HCEC 1CT (cell line): ENCODE measurements at regions not wholly inside any gene's neighbourhood (a gene's known extent, or its start where the extent isn't known, plus 50 kb on each side); places are given as distances from the start of the nearest gene placed in this dataset.
"Not testable (repeated sequence)": the region's sequence is repeated elsewhere in the genome, so short reads cannot be mapped to it uniquely, and the experiment has no call there.

Experiments used
- DNase-seq: peaks from one replicate; pipeline ENCODE4 v3.0.0-alpha.2; 2017

DNA sequence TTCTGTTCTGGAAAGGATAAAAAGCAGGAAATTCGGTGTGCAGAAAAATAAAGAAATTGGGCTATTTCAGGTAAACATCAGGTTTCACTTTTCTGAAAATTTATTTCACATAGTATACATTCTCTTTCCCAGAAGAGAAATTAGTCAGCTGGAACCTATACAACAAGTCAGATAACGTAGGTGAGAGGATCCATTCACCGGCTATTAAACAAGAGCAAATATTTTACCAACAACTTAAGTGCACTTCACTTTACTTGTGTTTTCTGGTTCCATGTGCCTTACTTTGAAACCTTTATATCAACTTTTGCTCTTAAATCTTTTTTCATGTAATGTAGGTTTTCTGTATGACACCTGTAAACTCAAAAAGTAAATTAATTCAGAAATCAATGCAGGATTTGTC lies 839.7 kb downstream of the CDH11 start:
- DNase-seq: no peak

DNA sequence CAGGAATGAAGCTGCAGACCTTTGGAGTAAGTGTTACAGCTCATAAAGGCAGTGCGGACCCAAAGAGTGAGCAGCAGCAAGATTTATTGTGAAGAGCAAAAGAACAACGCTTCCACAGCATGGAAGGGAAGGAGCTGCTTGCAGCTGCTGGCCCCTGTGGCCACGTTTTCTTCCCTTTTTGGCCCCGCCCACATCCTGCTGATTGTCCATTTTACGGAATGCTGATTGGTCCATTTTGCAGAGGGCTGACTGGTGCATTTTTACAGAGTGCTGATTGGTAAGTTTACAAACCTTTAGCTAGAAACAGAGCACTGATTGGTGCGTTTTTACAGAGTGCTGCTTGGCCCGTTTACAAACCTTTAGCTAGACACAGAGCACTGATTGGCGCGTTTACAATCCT lies 841.5 kb downstream of the CDH11 start:
- no peak for DNase-seq

DNA sequence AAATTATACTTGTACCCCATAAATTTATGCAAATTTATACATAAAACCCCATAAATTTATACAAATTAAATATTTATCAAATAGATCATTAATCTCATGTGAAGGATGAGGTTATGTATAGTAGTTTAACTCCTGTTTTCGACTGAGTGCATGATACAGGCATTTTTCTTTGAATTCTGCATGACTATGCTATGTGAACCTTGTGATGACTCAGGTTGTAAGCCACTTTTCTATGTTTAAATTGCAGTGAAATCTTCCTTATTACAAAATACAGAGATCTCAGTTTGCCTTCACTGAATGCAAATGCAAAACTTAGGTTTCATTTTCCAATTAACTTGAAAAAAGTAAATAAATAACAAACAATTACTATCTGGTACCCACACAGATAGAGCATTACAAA lies 843.7 kb downstream of the CDH11 start:
- DNase-seq: peak; percentile 7

DNA sequence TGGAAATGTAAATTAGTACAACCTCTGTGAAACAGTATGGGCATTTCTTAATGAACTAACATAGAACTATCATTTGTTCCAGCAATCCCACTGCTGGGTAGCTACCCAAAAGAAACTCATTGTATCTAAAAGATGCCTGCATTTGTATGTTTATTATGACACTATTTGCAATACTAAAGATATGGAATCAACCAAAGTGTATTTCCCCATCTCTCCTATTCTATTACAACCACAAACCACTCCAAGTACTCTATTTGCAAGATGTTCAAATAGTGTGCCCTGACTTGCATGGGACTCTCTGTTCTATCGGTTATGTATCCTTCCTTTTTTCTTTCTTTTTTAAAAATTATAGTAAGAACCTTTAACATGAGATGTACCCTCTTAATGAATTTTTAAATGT lies 845.2 kb downstream of the CDH11 start:
- DNase-seq: no peak

DNA sequence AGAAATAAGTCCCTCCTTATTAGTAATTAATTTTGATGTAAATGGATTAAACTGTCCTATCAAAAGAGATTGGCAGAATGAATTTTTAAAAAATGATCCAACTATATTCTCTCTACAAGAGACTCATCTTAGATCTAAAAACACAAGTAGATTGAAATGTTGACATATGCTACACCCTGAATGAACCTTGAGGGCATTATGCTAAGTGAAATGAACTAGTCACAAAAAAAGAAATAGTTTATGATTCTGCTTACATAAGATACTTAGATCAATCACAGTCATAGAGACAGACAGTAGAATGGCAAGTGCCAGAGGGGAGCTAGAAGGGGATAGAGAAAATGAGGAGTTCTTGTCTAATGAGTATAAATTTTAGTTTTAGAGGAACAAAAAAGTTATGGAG lies 849.8 kb downstream of the CDH11 start:
- no peak for DNase-seq

DNA sequence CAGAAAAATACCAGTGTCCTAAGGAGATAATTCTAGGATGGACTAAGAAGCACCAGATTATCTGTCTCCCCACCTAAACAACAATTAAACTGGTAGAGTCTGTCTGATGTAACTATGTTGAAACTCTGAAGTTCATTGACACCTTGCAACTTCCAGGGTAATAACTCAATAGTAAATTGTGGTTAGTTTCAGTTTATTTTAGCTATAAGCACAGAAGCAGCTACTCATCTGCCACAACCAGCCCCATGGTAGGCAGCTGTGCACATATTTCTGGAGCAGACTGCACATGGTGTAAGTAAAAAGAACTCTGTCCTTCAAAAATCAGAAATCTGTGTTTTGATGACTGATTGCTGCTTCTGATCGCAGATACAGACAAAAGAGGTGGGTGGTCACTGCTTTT lies 852.1 kb downstream of the CDH11 start:
- DNase-seq: no peak

DNA sequence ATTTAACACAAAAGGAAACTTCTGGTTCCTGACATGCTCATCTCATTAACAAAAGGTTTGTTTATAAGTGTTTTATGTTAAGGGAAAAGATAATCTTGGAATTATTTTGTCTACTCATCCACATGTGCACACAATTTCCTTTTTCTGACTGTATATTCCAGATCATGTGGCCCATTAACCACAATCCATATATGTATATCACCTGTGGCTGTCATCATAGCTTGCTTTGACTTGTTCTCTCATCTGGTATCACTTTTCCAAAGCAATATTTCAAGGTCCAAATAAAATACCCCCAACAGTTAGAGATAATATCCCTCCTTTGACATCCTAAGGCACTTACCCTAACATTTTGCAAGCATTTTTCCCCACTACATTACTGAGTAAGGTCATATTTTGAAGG lies 856.1 kb downstream of the CDH11 start:
- no peak for DNase-seq

DNA sequence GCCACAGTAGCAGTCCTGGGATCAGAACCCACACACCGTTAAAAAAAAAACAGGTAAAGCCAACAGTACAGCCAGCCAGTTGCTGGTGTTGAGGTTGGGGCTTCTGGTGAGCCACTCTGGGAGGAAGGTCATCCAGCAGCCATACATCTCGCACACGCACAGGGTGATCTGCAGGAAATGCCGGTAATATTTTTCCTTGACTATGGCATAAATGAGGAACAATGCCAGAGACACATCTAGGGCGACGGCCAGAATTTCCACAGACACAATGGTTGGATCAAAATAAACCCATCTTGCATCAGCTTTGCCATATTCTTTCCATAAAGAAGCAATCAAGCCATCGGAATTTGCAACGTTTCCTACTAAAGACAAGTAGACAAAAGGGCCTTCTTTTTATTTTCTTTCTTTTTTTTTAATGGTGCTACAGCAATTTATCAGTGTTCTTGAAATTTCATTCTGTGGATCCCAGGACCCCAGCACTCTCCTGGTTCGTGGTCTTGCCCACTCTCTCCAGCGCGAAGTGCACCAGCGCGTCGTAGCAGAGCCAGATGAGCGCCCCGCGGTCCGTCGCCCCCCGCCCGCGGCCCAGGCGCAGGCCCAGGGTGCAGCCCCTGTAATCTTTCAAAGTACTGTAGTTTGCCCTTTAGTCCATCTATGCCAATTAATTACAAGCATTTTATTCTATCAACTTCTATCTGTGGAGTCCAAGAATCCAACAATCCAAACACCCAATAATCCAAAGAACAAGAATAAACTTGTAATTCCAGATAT lies 861.0 kb downstream of the CDH11 start:
- DNase-seq: not testable (repeated sequence)

DNA sequence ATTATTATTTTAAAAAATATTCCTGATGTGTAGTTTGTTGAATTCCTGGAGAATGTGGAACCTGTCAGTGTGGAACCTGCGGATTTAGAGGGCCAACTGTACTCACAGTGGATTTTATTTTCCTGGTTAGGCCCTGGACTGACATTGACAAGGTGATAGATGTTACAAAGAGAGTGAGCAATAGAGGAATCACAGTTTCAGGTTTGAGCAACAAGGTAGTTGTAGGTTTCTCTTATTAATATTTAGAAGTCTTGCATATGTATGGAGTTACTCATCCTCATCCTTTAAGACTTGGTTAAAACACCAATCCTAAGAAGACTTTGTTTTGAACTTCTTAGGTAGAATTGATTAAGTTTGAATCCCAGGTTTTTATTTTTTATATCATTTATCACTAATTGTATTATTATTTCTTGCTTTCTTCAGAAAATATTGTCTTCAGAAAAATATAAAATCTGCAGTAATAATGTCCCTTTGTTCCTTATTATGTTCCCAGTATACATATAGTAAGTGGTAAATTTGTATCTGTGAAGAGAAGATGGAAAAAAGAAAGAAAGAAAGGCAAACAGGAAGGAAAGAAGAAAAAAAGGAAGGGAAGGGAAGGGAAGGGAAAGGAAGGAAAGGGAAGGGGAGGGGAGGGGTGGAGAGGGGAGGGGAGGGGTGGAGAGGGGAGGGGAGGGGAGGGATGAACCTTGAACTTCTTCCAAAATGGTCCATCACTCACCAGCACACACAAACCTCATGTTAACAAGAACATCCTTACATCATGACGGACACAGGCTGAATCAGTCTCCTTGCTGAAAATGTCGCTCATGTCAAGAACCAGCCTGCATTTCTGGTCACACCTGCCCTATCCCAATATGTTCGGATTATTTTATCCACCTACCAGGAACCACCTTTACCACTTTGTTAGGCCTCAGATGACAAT lies 867.2 kb downstream of the CDH11 start:
- no peak for DNase-seq

DNA sequence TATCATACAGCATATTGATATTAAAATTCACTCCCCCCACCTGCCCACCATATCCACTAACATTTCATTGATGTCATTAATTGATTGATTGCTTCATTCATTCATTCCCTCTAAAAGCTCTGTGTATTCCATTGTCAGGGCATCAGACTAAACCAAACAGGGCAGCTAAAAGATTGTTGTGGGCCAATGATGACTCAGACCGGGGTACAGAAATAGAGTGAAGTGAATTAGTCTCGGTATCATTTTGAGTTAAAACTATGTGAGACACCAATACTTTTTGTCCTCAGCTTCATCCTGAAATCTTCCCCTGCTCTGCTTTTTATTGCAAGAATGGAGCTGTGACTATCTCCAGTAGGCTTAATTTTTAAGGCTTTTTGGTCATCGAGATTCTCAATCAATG lies 868.3 kb downstream of the CDH11 start:
- DNase-seq: no peak

DNA sequence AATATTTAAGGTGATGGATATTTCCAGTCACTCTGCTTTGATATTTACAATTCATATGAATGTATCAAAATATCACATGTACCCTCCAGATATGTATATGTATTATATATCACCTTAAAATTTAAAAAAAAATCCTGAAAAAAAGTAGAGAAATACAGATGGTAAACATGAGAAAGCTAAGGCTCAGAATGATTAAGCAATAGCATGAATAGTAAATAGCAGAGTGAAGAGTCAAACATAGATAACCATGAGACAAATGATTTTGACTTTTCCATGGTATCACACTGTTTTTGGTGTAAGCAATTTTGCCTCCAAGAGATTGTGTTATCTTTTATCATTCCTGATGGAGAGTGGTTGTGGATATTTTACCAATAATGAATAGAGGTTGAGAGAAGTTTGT lies 868.8 kb downstream of the CDH11 start:
- peak; percentile 27 for DNase-seq

DNA sequence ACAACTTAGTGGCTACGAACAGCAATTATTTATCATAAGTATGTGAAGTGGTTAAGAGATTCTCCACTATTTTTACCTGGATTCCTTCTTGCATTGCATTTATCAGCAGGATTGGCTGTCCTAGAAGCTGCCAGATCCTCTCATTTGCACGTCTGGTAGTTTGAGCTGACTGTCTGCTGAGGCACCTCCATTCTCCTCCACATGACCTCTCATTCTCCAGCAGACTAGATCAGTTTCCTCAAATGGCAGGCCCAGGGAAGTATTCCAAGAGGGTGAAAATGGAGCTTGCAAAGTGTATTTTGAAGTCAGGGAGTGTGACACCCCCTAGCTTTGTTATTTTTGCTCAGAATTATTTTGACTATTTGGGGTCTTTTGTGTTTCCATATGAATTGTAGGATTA lies 870.1 kb downstream of the CDH11 start:
- no peak for DNase-seq

DNA sequence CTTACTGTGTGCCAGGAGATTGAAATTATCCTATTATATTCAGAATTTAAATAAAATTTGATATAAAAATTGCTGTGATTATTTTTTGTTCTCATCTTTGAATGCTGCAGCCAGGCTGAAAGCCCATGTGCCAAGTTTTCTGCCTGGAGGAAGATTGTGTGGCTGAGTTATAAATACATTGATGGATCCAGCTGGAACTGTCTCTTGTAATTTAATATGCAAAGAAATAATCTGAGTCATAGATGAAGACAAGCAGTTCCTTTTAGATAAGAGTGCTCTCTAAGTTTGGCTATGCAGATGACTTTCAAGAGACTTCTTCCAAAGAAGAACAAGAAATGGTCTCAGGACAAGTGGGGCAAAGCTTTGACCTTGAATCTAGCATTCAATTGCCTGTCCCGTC lies 871.0 kb downstream of the CDH11 start:
- DNase-seq: peak; percentile 25

DNA sequence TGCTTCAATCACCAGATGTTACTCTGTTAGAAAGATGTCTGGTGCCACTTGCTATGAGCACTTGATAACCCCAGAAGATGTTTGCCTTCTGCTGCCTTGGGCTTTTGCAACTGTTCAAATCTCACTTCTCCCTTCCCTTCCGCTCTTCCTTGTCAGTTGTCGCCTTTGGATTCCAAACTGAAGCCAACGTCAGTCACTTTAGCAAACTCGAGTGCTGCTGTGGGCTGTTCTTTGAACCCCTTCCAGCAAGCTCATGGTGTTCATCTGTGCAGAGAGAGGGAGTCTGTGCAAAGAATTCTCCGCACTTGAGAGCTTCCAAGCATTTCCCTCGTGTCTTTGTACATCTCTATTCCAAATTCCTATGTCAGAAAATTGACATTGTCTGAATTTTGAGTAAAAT lies 879.4 kb downstream of the CDH11 start:
- DNase-seq: no peak

DNA sequence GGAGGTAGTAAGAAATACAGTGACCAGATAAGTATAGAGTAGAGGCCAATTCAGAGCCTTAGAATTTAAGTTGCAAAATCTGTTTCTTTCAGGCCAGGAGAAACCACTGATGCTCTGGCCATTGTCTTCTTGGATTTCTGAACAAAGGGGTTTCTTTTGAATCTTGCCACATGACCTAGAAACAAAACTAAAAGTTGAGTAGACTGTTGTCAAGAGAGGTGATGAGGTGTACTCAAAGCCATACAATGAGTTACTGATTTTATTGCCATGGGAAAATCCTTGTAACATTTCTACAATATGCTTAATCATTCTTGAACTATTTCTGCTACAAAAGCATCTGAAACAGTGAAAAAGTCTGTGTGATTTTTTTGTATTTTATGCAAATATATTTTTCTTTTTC lies 881.3 kb downstream of the CDH11 start:
- DNase-seq: no peak

DNA sequence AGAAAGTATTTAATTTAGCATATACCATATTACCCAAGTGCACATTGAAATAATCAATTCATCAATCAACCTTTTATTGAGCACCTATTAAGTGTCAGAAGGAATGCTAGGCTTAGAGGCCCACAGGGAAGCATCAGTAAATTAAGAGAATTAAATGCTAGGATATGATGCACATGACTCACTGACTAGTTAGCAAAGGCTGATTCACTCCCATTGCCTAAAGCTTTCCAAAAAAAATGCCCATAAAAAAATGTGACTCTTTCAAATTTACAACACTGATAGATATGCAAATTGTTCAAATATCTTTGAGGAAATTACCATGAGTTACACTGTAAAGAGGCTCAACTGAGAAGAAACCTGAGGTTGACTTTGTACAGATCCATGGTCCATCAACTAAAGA lies 883.3 kb downstream of the CDH11 start:
- DNase-seq: peak; percentile 61

DNA sequence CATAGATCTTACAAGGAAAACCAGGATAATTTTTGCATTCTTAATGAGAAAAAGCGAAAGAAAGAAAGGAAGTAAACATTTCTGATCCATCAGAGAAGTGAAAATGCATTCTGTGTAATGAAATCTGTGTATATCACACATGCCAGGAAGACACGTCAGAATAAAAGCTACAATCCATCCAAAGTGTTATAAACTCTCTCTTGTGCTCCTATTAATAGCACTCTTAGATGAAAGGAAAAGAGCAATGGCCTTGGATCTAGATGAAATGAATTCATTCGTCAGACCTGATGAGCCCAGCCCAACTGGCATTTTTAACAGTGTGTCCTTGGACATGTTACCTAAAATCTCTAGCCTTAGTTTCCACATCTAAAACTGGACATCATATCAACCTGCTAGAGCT lies 885.5 kb downstream of the CDH11 start:
- DNase-seq: peak; percentile 5

DNA sequence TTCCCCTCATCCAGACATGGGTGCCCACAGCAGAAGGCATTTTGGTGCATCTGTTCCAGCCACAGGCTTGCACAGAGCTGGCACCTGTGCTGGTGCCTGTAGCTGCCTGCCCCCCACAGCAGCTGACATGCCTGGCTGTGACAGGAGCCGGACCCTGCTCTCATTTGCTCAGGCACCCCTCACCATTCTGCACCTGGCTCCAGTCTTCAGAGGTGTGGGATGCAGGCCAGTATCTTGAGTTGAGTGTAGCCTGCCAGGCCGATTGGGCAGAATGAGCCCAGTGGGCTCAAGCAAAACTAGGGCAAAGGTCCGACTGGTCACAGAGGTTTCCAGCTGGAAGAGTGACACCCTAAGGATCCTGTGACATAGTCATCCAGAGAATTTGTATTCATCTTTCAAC lies 887.7 kb downstream of the CDH11 start:
- no peak for DNase-seq

DNA sequence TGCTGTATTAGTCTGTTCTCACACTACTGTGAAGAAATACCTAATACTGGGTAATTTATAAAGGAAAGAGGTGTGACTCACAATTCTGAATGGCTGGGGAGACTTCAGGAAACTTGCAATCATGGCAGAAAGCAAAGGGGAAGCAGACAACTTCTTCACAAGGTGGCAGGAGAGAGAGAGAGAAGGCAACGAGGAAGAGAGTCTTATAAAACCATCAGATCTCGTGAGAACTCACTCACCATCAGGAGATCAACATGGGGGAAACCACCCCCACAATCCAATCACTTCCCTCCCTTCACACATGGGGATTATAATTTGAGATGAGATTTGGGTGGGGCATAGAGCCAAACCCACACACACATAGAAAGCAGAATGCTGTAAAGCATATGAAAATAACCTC lies 896.2 kb downstream of the CDH11 start:
- no peak for DNase-seq

DNA sequence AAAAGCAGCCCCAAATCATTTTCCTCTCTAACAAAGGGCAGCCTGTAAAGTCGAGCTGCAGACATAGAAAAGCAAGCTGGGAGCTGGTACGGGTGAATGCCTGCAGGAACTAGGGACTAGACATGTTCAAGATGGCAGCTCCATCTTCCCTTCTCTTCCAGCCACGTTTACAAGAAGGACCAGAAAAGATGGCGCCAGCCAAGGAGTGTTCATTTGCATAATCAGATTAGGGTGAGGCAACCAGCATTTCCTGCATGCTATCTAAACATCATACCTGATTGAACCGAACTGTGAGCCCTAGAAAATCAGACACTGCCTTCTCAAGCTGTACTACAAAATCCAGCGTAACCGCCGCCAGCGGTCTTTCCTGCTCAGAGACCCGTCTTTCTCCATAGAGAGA lies 896.8 kb downstream of the CDH11 start:
- DNase-seq: no peak

DNA sequence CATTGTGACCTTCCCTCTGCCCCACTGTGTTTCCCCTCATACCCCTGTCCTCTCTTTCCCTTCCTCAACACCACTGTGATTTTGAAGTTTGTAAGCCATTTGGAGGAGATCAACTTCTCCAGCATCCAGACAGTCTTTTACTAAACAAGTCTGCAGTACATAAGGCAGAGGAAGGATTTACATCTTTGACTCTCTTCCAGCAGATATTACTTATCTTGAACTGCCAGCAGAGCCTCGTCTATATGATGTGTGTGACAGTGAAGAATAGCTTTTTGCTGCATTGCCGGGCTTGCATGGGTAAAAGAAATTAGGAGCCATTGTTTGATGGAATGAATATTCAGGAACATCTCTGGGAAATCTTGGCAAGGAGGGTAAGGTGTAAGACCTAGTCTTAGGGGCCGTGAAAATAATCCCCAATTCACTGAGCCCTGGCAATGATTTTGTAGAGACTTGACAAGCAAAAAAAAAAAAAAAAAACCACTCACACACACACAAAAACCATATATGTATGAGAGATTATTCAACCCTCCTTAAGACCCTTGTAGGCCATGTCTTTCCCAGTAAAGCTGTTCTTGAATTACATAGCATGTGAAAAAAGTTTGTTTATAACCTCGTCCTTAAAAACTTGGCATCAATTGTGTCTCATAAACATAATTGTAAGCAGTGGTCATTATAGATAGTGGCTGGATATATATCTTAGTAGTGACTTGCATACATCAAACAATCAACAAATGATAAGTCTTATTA lies 903.9 kb downstream of the CDH11 start:
- no peak for DNase-seq

DNA sequence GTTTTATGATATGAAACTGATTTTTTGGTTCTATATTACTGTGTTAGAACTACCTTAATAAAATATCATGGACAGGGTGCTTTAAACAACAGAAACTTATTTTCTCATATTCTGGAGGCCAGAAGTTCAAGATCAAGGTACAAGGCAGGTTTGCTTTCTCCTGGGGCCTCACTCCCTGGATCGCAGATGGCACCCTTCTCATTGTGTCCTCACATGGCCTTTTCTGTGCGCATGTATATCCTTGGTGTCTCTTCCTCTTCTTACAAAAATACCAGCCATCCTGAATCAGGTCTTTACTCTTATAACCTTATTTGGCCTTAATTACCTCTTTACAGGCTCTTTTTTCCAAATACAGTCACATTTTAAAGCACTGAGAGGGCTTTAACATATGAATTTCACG lies 906.1 kb downstream of the CDH11 start:
- no peak for DNase-seq

DNA sequence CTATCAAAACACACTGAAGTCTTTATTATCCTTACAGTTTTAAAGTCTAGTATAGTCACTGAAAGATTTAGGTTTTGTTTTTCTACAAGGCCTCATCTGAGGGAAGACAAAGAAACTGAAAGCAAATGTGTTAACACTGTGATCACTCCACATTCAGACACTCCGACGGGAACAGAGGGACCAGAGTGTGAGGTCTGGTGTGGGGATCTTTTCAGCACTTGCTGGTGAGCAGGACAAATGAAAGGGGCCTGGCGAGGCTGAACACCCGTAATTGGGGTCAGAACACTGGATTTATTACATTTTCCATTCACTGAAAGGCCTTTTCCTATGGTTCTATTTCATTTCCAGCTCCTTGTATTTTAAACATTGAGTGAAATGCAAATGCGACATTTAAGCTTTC lies 910.5 kb downstream of the CDH11 start:
- no peak for DNase-seq

DNA sequence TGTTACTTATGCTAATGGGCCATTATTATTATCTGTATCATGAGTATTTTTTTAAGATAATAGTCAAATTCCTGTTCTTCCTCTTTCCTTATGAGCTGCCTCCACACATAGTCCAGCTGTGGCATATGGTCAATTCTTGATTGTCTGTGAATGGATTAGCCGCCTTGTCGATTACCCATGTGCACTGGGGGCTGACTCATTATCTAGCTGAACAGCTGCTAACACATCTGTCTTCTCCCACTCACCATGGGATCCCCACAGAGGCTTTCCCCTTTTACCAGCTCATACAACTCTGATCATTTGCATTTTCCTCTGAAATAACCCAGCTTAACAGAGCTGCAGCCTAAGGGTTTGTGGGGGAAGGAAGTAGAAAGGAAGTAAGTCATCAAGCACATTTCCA lies 915.0 kb downstream of the CDH11 start:
- DNase-seq: no peak
